HG03025 (cell line): ENCODE measurements at regions not wholly inside any gene's neighbourhood (a gene's known extent, or its start where the extent isn't known, plus 50 kb on each side); places are given as distances from the start of the nearest gene placed in this dataset.
"Not testable (repeated sequence)": the region's sequence is repeated elsewhere in the genome, so short reads cannot be mapped to it uniquely, and the experiment has no call there.

ENCODE experiments used
- ATAC-seq: cut with Tn5 transposase; IDR thresholded peaks from one replicate; pipeline ENCODE4 v1.9.1; 2021; ENCODE audit warnings: mild to moderate bottlenecking, moderate library complexity; ENCODE audit not compliant: unreplicated experiment, low FRiP score

DNA sequence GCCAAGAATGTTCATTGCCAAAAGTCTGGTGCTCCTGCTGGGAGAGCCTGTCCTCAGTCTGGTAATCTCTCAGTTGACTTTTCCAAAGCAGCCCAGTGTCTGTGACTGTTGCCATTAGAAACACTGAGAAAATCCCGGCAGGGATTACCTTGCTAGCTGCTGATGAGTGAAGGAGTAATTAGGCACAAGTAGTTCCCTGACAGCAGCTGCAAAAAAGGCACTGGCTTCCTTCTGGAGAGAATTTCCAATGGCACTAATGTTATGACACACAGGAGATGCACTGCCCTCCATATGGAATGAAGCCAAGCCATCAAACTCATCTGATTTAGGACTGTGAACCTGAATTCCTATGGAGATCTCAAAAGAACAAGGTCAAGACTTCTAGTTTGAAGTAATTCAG is 1321.2 kb upstream of the SEL1L start:
- ATAC-seq = no peak

DNA sequence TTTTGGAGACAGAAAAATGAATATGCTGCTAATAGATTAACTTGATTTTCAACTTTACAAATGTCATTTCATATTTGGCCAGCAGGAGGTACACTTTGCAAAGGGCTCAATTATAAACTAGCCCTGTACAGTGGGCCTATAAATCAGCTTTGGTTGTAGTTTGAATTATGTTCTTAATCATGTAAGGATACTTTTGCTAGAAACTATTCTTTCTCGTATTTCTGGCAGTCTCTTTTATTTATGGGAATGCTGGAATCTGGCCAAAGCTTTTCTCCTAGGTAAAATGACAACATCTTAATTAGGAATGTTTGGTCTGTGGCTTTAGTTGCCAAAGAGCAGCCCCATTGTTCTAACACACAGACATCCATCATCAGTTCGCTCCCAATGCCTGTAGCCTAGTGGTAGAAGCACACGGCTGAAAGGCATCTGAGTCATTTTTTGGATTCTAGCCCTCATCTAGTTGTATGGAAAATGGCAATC is 1322.3 kb upstream of the SEL1L start:
- no peak for ATAC-seq

DNA sequence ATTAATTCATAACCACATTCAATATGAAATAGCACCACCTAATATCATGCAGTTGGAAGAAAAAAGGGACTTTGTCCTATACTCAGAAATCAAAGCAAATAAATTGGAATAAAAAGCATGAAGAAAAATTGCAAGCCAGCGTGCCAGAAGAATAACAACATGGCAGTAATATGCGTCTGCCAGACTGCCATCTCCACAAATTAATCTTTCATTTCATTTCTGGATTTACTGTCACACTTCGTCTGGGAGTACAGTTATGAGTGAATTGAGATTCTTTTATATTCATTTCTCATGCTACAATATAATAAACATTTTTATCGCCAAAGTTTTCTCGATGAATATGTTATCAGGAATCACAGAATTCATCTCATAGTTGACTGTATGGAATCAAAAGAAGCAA is 1327.7 kb upstream of the SEL1L start:
- ATAC-seq = no peak

DNA sequence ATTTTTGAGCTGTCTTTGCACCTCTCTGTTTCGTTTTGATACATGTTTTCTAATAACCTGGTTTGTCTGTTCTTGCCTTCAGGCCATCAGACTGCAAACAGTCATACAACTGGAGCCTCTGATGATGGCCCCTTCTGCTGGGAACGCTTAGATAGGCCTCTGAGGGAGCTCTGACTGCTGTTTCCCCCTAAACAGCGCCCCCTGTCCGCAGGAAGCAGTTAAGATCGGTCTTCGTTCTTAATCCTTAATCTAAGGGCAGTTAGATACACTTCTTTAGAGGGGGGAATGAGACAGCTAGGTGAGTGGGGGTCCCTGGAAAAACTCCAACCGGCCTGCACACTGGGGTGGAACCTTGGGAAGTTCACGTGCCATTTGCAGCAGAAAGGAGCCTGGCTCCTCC is 1338.8 kb upstream of the SEL1L start:
- no peak for ATAC-seq

DNA sequence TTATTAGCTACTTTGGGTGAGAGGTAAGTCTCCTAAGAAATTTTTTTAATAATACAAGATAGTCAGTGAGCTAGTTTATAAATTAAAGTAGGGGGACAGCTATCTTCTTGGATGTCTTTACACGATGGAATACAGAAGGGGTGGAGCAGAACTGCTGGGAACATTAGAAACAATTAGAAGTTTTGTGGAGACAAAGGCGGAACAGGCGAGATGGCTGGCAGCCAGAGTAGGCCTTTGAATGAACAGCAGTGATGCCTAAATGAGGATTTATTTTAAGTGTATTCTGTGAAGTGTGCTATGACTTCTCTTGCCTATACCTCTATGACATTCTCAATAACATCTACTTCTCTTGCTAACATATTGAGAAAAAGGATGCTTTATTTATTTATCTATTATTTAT is 1345.3 kb upstream of the SEL1L start:
- ATAC-seq = no peak

DNA sequence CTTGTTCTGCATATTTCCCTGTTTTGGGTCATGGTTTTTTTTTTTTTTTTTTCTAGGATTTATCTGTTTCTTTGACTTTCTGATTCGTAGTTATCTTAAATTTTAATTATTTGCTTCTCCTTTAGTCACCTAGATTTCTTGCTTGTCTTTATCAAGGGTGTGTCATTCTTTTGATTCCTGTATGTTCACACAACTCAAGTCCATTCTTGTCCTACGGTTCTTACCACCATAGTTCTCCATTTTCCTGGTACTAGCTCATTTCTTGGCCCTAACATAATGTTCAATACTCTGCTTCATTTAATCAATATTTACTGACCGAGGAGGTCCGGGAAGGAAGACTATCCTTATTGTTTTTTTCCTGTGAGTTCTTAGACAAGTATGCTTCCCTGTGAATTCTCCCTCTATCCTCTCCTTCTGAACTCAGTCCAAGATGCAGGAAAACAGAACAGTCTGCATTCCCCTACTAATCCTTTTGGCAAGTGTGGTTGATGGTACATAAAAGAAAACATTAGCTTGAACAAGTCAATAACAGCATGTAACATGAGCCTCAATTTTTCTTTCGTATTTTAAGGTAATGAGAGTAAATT is 1346.4 kb upstream of the SEL1L start:
- no peak for ATAC-seq

DNA sequence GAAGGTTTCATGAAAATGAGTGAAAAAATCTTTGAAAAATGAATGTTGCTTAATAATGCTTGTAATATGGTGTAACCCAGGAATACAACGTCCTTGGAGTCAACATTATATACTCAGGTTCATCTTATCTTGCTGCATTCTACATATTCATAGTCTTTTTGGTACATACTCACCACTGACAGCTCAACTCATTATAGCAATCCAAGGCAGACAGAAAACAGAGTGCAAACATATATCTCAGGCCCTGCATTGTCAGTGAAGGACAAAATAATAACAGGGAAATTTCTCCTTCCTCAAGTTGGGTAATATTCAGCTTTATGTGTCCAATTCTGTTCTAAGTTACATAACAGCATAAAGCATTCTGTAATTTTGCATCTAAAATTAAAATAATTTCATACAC is 1353.0 kb upstream of the SEL1L start:
- no peak for ATAC-seq

DNA sequence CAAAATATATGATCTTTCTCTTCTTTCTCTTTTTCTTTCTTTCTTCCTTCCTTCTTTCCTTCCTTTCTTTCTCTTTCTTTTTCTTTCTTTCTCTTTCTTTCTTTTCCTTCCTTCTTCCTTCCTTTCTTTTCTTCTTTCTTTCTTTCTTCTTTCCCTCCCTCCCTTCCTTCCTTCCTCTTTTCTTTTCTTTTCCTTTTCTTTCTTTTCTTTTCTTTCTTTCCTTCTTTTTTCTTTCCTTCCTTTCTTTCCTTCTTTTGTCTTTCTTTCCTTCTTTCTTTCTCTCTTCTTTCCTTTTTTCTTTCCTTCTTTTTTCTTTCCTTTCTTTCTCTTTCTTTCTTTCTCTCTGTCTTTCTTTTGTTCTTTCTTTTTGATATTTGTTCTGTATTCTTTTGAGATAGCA is 1356.0 kb upstream of the SEL1L start:
- no peak for ATAC-seq

DNA sequence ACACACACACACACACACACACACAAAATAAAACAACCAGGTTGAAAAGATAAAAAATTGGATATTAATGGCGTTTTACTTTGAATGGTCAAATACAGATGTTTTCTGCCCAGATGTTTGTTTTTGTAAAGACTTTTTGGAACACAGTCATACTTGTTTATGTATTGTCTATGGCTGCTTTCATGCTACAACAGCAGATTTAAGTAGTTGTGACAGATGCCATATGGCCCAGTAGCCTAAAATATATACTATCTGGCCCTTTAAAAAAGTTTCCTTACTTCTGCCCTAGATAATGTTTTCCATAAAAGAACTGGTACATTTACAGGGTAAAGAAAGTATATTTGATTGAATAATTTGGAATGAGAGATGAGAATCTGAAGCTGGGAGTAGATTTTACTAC is 1362.8 kb upstream of the SEL1L start:
- ATAC-seq = no peak

DNA sequence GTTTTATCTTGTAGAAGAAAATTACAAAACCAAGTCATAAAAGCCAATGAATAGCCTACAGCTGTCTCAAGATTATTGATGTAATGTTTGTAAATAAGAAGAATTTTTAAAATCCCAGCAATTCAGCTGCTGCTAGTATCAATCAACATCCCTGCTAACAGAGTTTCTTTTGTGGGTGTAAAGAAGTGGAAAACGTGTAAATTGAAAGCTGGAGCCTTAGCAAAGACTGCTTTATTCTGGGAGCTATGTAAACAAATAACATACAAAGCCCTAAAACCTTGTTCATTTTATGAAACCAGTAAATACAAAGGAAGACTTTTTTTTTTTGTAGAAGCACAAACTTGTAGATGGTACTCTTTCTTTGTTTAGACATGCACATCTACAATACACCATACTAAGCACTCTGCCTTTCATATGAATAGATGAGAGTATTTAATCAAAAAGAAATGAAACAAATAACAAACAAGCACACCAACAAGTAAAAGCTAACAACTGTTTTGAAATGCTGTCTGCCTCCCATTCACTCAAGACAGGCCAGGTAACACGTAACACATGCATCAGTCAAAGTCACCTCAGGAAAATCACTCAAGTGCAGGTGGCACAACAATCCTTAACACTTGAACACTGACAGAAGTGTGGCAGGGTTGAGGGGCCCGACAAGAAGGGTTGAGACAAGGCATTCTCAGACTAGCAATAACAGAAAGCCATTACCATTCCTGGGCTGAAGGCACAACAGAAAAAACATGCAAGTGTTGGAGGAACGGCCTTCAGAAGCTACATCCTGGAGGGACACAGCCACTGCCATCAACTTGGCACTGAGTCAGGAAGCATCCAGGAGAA is 1364.0 kb upstream of the SEL1L start:
- no peak for ATAC-seq

DNA sequence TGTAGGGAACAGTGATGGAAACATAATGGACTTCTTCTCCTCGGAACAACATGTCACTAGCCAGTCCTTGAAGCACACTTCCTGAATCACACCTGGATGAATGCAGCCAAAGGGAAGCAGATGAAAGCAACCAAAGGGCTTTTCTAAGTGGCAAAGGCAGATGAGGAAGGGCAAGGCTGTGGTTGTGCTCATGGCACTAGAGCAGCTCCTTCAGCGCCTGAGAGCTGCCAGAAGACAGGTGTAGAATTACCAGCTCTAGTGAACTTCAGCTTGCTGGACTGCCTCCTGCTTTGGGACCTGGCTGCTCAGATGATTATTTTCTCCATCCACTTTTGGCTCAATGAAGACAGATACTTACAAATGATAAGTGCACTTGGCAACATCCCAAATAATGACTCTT is 1372.1 kb upstream of the SEL1L start:
- no peak for ATAC-seq

DNA sequence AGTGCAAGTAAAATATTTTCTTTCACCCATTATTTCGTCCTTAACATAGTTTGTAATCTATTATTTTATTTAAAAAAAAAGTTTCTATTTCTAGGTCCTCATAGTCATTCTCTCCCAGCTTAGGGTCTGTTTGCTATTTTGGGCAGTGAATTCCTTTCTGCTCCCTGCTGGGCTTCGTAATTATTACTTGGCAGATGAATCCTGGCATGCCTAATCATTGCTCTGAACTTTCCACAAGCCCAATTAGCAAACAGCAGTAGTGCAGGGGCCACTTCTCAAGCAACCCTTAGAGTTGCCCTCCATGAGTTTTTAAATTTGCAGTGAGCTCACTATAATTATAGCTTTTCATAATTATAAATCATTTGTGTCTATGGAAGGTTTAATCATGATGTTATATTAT is 1378.3 kb upstream of the SEL1L start:
- ATAC-seq = no peak

DNA sequence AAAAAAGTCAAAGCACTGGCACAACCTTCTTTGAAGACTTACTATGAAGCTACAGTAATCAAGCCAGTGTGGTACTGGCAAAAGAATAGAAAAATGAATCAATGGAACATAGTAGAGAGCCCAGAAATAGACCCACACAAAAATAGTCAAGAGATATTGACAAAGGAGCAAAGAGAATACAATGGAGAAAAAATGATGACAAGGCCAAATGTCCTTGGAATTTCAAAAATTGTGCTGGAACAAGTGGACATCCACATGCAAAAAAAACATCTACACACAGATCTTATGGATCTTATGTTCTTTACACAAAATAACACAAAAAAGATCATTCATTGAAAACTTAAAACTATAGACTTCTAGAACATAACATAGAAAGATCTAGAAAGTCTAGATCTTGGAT is 1379.7 kb upstream of the SEL1L start:
- no peak for ATAC-seq

DNA sequence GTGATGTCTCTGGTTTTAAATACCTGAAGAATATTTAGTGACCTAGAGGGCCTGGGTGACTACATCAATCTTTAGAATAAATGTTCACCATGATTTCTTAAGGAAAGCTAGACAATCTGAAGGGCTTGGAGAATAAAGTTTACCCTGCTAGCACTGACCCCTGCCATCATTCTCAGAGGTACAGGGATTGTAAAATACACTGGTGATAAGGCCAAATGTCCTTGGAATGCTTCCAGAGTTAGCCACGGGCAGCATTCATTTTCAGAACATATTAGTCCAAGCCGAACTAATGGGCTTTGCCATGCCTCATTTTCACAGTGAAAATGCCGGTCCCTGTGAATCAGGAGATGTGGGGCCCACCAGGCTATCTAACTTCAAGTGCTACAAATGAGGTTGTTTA is 1381.7 kb upstream of the SEL1L start:
- ATAC-seq = no peak

DNA sequence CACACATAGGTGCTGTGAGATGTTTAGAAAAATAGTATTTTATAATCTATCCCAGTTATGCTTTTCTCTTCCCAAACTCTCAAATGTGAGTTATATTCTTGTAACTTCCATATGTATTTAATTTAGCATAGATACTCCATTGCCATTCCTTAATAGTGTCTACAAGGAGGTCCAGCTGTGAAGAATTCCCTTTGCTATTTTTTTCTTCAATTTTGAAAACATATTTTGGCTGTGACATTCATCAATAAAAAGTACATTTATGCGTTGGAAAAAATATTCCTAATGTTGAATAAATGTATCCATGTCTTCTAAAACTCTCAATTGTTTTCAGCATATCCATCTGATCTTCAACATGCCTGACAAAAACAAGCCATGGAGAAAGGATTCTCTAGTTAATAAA is 1402.0 kb upstream of the SEL1L start:
- ATAC-seq = no peak

DNA sequence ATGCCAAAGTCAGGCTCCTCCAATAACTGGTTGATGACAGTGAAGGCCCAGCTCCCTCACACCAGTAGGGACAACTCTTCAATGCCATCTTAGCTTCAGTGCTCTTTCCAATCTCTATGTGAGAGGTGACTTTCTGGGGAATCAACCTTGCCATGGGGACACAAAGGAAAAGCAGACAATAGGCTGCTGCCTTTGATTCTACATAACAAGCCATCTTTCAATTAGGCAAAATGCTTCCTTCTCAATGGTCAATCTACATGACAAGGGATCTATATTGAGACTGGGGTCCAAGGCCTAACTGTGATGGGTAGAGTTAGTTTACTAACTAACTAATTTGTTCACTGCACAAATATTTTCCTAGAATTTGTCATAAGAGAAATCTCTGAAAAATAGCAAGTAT is 1417.5 kb upstream of the SEL1L start:
- ATAC-seq = no peak

DNA sequence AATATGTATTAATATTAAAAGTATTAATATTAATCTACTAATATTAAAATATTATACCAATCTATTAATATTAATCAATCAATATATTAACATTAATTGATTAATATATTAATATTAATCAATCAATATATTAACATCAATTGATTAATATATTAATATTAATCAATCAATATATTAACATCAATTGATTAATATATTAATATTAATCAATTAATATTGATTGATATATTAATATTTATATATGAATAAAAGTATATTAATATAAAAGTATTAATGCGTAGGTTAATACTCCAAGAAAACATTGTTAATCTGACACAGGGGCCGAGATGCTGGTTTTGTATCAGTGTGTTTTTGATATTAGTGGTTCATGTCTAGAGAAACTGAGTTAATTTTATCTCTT is 1430.1 kb upstream of the SEL1L start:
- no peak for ATAC-seq

DNA sequence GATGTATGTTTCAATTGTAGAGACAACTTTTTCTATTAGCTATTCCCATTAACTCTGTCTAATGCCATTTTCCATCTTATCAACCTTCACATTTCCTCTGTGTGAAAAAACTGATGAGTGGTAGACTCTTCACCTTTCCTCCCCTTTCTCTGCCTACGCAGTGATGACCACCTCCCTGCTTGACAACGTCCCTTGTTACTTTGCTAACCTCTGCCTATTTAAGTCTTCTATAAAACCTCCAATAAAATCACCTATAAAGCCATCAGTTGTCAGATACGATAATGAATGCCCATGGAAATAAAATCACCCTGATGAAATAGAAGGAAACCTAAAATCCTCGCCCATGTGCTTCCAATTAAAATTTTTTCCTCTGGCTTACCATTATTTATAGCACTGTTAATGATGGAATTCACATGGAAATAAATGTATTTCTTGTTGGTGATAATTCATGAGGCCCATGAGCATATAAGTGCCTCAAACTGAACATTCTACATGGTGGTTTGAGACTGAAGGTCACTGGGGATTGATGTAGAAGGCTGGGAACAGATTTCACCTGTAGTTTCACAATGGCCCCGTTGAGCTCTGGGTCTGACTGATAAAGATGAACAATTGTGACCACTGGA is 1454.0 kb upstream of the SEL1L start:
- ATAC-seq = no peak

DNA sequence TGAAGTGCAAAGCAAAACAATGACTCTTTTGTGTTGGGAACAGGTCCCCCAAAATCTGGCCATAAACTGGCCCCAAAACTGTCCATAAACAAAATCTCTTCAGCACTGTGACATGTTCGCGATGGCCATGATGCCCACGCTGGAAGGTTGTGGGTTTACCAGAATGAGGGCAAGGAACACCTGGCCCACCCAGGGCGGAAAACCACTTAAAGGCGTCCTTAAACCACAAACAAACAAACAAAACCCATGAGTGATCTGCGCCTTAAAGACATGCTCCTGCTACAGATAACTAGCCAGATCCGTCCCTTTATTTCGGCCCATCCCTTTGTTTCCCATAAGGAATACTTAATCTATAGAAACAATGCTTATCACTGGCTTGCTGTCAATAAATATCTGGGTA is 1460.9 kb upstream of the SEL1L start:
- not testable (repeated sequence) for ATAC-seq

DNA sequence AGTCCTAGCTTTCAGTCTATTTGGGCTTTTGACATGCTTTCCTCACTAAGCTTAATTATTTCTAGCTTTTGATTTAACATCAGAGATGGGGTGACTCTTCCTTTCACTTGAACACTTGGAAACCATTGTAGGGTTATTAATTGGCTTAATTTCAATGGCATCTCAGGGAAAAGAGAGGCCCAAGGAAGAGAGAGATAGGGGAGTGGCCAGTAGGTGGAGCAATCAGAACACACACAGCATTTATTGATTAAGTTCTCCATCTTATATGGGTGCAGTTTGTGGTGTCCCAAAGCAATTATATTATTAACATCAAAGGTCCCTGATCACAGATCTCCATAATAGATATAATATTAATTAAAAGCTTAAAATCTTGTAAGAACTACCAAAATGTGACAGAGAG is 1466.1 kb upstream of the SEL1L start:
- no peak for ATAC-seq

DNA sequence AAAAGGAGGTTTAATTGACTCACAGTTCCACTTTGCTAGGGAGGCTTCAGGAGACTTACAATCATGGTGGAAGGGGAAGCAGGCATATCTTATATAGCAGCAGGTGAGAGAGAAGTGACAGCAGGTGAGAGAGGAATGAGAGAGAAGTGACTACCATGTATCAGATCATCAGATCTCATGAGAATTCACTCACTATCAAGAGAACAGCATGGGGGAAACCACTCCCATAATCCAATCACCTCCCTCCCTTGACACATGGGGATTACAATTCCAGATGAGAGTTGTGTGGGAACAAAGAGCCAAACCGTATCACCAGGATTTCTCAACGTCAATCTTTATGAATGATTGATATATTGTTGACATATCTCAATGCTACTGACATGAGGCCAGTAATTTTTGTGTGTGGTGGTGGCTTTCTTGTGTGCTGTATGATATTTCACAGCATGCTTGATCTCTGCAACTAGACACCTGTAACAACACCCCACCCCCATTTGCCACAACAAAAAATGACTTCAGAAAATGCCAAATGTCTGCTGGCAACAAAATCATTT is 1470.9 kb upstream of the SEL1L start:
- no peak for ATAC-seq
